K562 (cell line): ENCODE measurements at regions not wholly inside any gene's neighbourhood (a gene's known extent, or its start where the extent isn't known, plus 50 kb on each side); places are given as distances from the start of the nearest gene placed in this dataset.

Source experiments
- ATAC-seq: fragments of 200-7000 bp; cut with Tn5 transposase; 3 replicates; pipeline ENCODE4 v1.9.1; 2020; ENCODE audit warnings: moderate library complexity
- BruUV-seq: library from RNA; stranded (reverse); fragments of 400-500 nt; replicated peaks from 2 replicates; lab custom pipeline; 2021; lab: Mats Ljungman, UMichigan
- CTCF ChIA-PET: fragments of 300-600 bp; formaldehyde crosslinking; extraction: SDS; loops from one replicate; lab custom pipeline; 2021; ENCODE audit warnings: low intra/inter-chr PET ratio; lab: Yijun Ruan, JAX
- POLR2A ChIA-PET: fragments of 300-600, 350-650 bp; sonication (Branson Sonifier 250); formaldehyde crosslinking; extraction: SDS; loops from one replicate; lab custom pipeline; 2021; ENCODE audit warnings: antibody characterized with exemption, inconsistent platforms; lab: Yijun Ruan, JAX
- DNase-seq, 4 experiments: peaks; one replicate each; pipeline versions ENCODE4 v3.0.0 to v3.0.0-alpha.2; 2011 to 2018; ENCODE audit warnings: low spot score in 3 of 4, mixed read lengths in 3 of 4; ENCODE audit errors: extremely low read depth in 1 of 4
- FAIRE-seq: peaks from 2 replicates; lab custom pipeline; 2011; peaks lifted over from hg19 to GRCh38; lab: Jason Lieb, UNC
- H2AFZ ChIP-seq: 2 replicates; pipeline ENCODE4 v1.6.0; 2011; ENCODE audit warnings: low read depth, low read length, control low read depth, inconsistent platforms
- H3K27ac ChIP-seq: fragments of 200-600 bp; 3 replicates; pipeline ENCODE4 v1.8.0; 2011; ENCODE audit warnings: low read depth, mild to moderate bottlenecking, control low read depth, inconsistent platforms, low read length, moderate library complexity, mixed read lengths; ENCODE audit errors: extremely low read depth
- H3K27me3 ChIP-seq, 2 experiments: fragments of 300-600 bp in 1 of 2; 2 replicates in 1 of 2; 3 replicates in 1 of 2; pipeline versions ENCODE4 v1.6.0 to v1.8.0; 2011; ENCODE audit warnings: inconsistent platforms in 2 of 2, low read length in 2 of 2, mild to moderate bottlenecking in 1 of 2, mixed read lengths in 1 of 2, moderate library complexity in 1 of 2; ENCODE audit not compliant: control insufficient read depth in 2 of 2, insufficient read depth in 2 of 2
- H3K36me3 ChIP-seq: fragments of 300-600 bp; 3 replicates; pipeline ENCODE4 v1.8.0; 2011; ENCODE audit warnings: mild to moderate bottlenecking, low read length, inconsistent platforms; ENCODE audit not compliant: control insufficient read depth, insufficient read depth
- H3K4me1 ChIP-seq, 2 experiments: fragments of 200-600 bp in 1 of 2; replicated peaks in 1 of 2; 2 replicates in 1 of 2; 3 replicates in 1 of 2; pipeline versions ENCODE4 v1.5.1 to v1.8.0; 2011; ENCODE audit warnings: inconsistent platforms in 2 of 2, low read length in 2 of 2, mild to moderate bottlenecking in 1 of 2, mixed read lengths in 1 of 2, moderate library complexity in 1 of 2; ENCODE audit not compliant: control insufficient read depth in 2 of 2, insufficient read depth in 2 of 2
- H3K4me2 ChIP-seq: 2 replicates; pipeline ENCODE4 v1.6.1; 2011; ENCODE audit warnings: low read length, control low read depth, inconsistent platforms, mixed read lengths; ENCODE audit not compliant: insufficient read depth
- H3K4me3 ChIP-seq: fragments of 200-600 bp; sonication (generic), shearing (Covaris generic); 2 replicates; pipeline ENCODE4 v1.5.1; 2016; ENCODE audit warnings: control low read depth, inconsistent platforms
- H3K79me2 ChIP-seq: fragments of 200-600 bp; 3 replicates; pipeline ENCODE4 v1.8.0; 2011; ENCODE audit warnings: low read length, inconsistent platforms; ENCODE audit not compliant: control insufficient read depth, insufficient read depth
- H3K9ac ChIP-seq, 2 experiments: 2 replicates each; pipeline versions ENCODE4 v1.6.0 to v1.6.1; 2011; ENCODE audit warnings: low read depth in 2 of 2, low read length in 2 of 2, control low read depth in 1 of 2, inconsistent platforms in 1 of 2, mild to moderate bottlenecking in 1 of 2, mixed read lengths in 1 of 2; ENCODE audit not compliant: insufficient read depth in 1 of 2
- H3K9me1 ChIP-seq: one replicate; pipeline ENCODE4 v1.6.0; 2011; ENCODE audit warnings: inconsistent platforms, mild to moderate bottlenecking, low read length, moderate library complexity; ENCODE audit not compliant: control insufficient read depth, insufficient read depth
- H3K9me3 ChIP-seq: replicated peaks from 2 replicates; pipeline ENCODE4 v1.5.1; 2011; ENCODE audit warnings: low read depth, low read length, inconsistent platforms; ENCODE audit not compliant: control insufficient read depth, insufficient read depth
- H4K20me1 ChIP-seq: replicated peaks from 2 replicates; pipeline ENCODE4 v1.6.1; 2011; ENCODE audit warnings: low read length, inconsistent platforms, mixed read lengths; ENCODE audit not compliant: control insufficient read depth, insufficient read depth
- C11orf30 ChIP-seq: fragments of 450-650 bp; IDR thresholded peaks from 2 replicates; pipeline ENCODE4 v1.6.1; 2016; ENCODE audit warnings: low read depth, mild to moderate bottlenecking
- HDGF ChIP-seq: fragments of 450-650 bp; IDR thresholded peaks from 2 replicates; pipeline ENCODE4 v1.6.1; 2016
- IFI16 ChIP-seq: fragments of 250-450 bp; sonication (Bioruptor Pico); IDR thresholded peaks from 2 replicates; pipeline ENCODE4 v2.1.2; 2022; ENCODE audit warnings: mild to moderate bottlenecking, inconsistent platforms
- PHF21A ChIP-seq: fragments of 450-650 bp; IDR thresholded peaks from 2 replicates; pipeline ENCODE4 v1.6.1; 2017; ENCODE audit warnings: low read depth, borderline replicate concordance
- PML ChIP-seq: IDR thresholded peaks from 2 replicates; pipeline ENCODE4 v1.6.1; 2012; ENCODE audit warnings: low read length, inconsistent platforms
- PURB ChIP-seq: sonication (generic); formaldehyde crosslinking; IDR thresholded peaks from 2 replicates; pipeline ENCODE4 v1.9.0; 2021; ENCODE audit warnings: low read depth, mild to moderate bottlenecking, missing genetic modification reagents
- RNF2 ChIP-seq: sonication (generic); IDR thresholded peaks from 2 replicates; pipeline ENCODE4 v1.6.1; 2016
- U2AF2 ChIP-seq: fragments of 200-400 bp; formaldehyde crosslinking; optimal IDR thresholded peaks from 2 replicates; pipeline ENCODE3; 2017; ENCODE audit warnings: low read depth, mild to moderate bottlenecking, low read length
- ZNF75A ChIP-seq: fragments of 450-650 bp; formaldehyde crosslinking; IDR thresholded peaks from 2 replicates; pipeline ENCODE4 v1.4.0; 2020; ENCODE audit warnings: mild to moderate bottlenecking
- ZNF79 ChIP-seq: fragments of 250-450 bp; sonication (Bioruptor Pico); IDR thresholded peaks from 2 replicates; pipeline ENCODE4 v1.4.0; 2020; ENCODE audit warnings: low read depth, mild to moderate bottlenecking, moderate library complexity
- WGBS: fragments of 100-300 bp; shearing (Covaris generic); methylation state at CpG from one replicate; pipeline ENCODE4 v1.1.6; 2016; ENCODE audit warnings: low coverage, mixed read lengths; ENCODE audit not compliant: insufficient coverage; ENCODE audit errors: missing lambda C conversion rate; 5-methylcytosine and 5-hydroxymethylcytosine counted together
- in situ Hi-C: fragments of 300-500 bp; cut with MboI; formaldehyde crosslinking; loops from 4 replicates; pipeline ENCODE4 v1.15.0; 2018; ENCODE audit warnings: inconsistent platforms, mixed read lengths
- intact Hi-C: fragments of 100-400 bp; cut with micrococcal nuclease; formaldehyde crosslinking; loops from 2 replicates; pipeline ENCODE4 v1.14.2; 2022
- TF ChIP-seq, protein P1 (sequence below): fragments of 450-650 bp; formaldehyde crosslinking; conservative IDR thresholded peaks from 2 replicates; pipeline ENCODE4 v1.4.0; 2022; ENCODE audit warnings: mild to moderate bottlenecking, missing genetic modification characterization
- TF ChIP-seq, protein P2 (sequence below): fragments of 450-650 bp; conservative IDR thresholded peaks from 2 replicates; pipeline ENCODE4 v1.6.1; 2016; ENCODE audit warnings: missing genetic modification characterization, low read depth, mild to moderate bottlenecking, control low read depth, missing compliant biosample characterization
- TF ChIP-seq, protein P3 (sequence below): fragments of 450-650 bp; formaldehyde crosslinking; IDR thresholded peaks from 2 replicates; pipeline ENCODE4 v1.4.0; 2020; ENCODE audit warnings: mild to moderate bottlenecking, moderate library complexity
- TF ChIP-seq, protein P4 (sequence below): sonication (generic); formaldehyde crosslinking; IDR thresholded peaks from 2 replicates; pipeline ENCODE4 v1.8.0; 2023; ENCODE audit warnings: missing genetic modification reagents, mild to moderate bottlenecking, borderline replicate concordance

DNA sequence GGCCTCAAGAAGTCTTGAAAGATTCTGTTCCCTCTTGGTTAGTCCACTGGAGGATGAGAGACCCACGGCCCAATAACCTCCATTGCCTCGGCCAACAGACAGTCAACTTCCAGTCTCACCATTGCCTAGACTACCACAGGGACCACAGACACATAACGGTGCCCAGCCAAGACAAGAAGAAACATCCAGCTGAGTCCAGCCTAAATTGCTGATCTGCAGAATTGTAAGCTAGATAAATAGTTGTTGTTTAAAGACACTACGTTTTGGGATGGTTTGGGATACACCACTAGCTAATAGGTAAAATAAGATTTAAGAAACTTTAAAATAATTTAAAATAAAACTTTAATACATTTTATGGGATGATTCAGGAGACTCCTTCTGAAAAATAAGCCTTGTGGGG is 324.7 kb upstream of the JAG1 start:
- in situ Hi-C loops = no loop called here
- no peak for FAIRE-seq
- H3K9me1 ChIP-seq = no peaks in the 10 kb centered on the region

More for the DNA sequence above, 324.7 kb upstream of the JAG1 start:
- Histone ChIP-seq H3K36me3 (no peaks in the 10 kb centered on the region), H3K9me3 (no peaks in the 10 kb centered on the region), H4K20me1 (no peaks in the 10 kb centered on the region), H2AFZ (no peak overlapping the region), H3K9ac (no peak overlapping the region), H3K27me3 (no peaks in the 10 kb centered on the region), H3K27ac (no peak overlapping the region), H3K4me3 (no peak overlapping the region), H3K4me1 (no peaks in the 10 kb centered on the region), H3K4me2 (no peak overlapping the region), H3K79me2 (no peaks in the 10 kb centered on the region)
- no TSS peak for BruUV-seq
- POLR2A ChIA-PET = no interaction called here
- no peak for TF ChIP-seq PURB (CRISPR knock-in tag)
- TF ChIP-seq IFI16 (CRISPR knock-in tag) = no peak
- TF ChIP-seq, protein P1, sequence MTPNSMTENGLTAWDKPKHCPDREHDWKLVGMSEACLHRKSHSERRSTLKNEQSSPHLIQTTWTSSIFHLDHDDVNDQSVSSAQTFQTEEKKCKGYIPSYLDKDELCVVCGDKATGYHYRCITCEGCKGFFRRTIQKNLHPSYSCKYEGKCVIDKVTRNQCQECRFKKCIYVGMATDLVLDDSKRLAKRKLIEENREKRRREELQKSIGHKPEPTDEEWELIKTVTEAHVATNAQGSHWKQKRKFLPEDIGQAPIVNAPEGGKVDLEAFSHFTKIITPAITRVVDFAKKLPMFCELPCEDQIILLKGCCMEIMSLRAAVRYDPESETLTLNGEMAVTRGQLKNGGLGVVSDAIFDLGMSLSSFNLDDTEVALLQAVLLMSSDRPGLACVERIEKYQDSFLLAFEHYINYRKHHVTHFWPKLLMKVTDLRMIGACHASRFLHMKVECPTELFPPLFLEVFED (CRISPR knock-in tag) = no peak
- TF ChIP-seq U2AF2 = no peak
- TF ChIP-seq PHF21A = no peak
- TF ChIP-seq, protein P2, sequence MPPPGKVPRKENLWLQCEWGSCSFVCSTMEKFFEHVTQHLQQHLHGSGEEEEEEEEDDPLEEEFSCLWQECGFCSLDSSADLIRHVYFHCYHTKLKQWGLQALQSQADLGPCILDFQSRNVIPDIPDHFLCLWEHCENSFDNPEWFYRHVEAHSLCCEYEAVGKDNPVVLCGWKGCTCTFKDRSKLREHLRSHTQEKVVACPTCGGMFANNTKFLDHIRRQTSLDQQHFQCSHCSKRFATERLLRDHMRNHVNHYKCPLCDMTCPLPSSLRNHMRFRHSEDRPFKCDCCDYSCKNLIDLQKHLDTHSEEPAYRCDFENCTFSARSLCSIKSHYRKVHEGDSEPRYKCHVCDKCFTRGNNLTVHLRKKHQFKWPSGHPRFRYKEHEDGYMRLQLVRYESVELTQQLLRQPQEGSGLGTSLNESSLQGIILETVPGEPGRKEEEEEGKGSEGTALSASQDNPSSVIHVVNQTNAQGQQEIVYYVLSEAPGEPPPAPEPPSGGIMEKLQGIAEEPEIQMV (tag) = no peak
- TF ChIP-seq ZNF75A (CRISPR knock-in tag) = no peak
- TF ChIP-seq RNF2 = no peak
- TF ChIP-seq, protein P3, sequence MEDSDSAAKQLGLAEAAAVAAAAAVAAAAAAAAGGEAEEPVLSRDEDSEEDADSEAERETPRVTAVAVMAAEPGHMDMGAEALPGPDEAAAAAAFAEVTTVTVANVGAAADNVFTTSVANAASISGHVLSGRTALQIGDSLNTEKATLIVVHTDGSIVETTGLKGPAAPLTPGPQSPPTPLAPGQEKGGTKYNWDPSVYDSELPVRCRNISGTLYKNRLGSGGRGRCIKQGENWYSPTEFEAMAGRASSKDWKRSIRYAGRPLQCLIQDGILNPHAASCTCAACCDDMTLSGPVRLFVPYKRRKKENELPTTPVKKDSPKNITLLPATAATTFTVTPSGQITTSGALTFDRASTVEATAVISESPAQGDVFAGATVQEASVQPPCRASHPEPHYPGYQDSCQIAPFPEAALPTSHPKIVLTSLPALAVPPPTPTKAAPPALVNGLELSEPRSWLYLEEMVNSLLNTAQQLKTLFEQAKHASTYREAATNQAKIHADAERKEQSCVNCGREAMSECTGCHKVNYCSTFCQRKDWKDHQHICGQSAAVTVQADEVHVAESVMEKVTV (CRISPR knock-in tag) = no peak
- TF ChIP-seq PML = no peak
- TF ChIP-seq C11orf30 = no peak
- TF ChIP-seq, protein P4, sequence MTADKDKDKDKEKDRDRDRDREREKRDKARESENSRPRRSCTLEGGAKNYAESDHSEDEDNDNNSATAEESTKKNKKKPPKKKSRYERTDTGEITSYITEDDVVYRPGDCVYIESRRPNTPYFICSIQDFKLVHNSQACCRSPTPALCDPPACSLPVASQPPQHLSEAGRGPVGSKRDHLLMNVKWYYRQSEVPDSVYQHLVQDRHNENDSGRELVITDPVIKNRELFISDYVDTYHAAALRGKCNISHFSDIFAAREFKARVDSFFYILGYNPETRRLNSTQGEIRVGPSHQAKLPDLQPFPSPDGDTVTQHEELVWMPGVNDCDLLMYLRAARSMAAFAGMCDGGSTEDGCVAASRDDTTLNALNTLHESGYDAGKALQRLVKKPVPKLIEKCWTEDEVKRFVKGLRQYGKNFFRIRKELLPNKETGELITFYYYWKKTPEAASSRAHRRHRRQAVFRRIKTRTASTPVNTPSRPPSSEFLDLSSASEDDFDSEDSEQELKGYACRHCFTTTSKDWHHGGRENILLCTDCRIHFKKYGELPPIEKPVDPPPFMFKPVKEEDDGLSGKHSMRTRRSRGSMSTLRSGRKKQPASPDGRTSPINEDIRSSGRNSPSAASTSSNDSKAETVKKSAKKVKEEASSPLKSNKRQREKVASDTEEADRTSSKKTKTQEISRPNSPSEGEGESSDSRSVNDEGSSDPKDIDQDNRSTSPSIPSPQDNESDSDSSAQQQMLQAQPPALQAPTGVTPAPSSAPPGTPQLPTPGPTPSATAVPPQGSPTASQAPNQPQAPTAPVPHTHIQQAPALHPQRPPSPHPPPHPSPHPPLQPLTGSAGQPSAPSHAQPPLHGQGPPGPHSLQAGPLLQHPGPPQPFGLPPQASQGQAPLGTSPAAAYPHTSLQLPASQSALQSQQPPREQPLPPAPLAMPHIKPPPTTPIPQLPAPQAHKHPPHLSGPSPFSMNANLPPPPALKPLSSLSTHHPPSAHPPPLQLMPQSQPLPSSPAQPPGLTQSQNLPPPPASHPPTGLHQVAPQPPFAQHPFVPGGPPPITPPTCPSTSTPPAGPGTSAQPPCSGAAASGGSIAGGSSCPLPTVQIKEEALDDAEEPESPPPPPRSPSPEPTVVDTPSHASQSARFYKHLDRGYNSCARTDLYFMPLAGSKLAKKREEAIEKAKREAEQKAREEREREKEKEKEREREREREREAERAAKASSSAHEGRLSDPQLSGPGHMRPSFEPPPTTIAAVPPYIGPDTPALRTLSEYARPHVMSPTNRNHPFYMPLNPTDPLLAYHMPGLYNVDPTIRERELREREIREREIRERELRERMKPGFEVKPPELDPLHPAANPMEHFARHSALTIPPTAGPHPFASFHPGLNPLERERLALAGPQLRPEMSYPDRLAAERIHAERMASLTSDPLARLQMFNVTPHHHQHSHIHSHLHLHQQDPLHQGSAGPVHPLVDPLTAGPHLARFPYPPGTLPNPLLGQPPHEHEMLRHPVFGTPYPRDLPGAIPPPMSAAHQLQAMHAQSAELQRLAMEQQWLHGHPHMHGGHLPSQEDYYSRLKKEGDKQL (CRISPR knock-in tag) = no peak
- no peak for TF ChIP-seq HDGF
- no peak for TF ChIP-seq ZNF79
- ATAC-seq (no peak), DNase-seq (no peak)
- CTCF ChIA-PET = no interaction called here
- intact Hi-C loops = no loop called here
- 3% methylated on average over 4 of the region's 4 CpGs for WGBS
